Vagina (tissue), 2 donors: ENCODE measurements at regions not wholly inside any gene's neighbourhood (a gene's known extent, or its start where the extent isn't known, plus 50 kb on each side); places are given as distances from the start of the nearest gene placed in this dataset.

ENCODE experiments used
- CTCF ChIP-seq, 3 experiments: fragments of 450-650 bp in 2 of 3; fragments of 200-600 bp in 1 of 3; sonication (generic) in 1 of 3; IDR thresholded peaks; one replicate each; pipeline ENCODE4 v1.5.1; 2017 to 2019; ENCODE audit warnings: antibody characterized with exemption in 3 of 3, mild to moderate bottlenecking in 2 of 3, moderate library complexity in 2 of 3
- POLR2A ChIP-seq, 2 donors: fragments of 450-650 bp; IDR thresholded peaks; one replicate each; pipeline ENCODE4 v1.6.1; 2017; ENCODE audit warnings: antibody characterized with exemption in 2 of 2, mild to moderate bottlenecking in 2 of 2, moderate library complexity in 2 of 2
- POLR2AphosphoS5 ChIP-seq, 2 donors: sonication (generic); formaldehyde crosslinking; IDR thresholded peaks; one replicate each; pipeline ENCODE4 v1.9.0; 2017; ENCODE audit warnings: antibody characterized with exemption in 2 of 2, mild to moderate bottlenecking in 2 of 2, low read depth in 1 of 2; ENCODE audit not compliant: insufficient read depth in 1 of 2

GRCh38 chr1:4062560-4062959 lies 162.5 kb upstream of the C1orf174 start:
- TF ChIP-seq POLR2A (IDR thresholded peaks at IDR 0.05), result no peak
- TF ChIP-seq CTCF (IDR thresholded peaks at IDR 0.05), result no peak
- no peak for TF ChIP-seq POLR2AphosphoS5 (IDR thresholded peaks at IDR 0.05; ENCODE audit: insufficient read depth in 1 of 2, low read depth in 1 of 2)
